ENCODE measurements at regions not wholly inside any gene's neighbourhood (a gene's known extent, or its start where the extent isn't known, plus 50 kb on each side); places are given as distances from the start of the nearest gene placed in this dataset.
"Not testable (repeated sequence)": the region's sequence is repeated elsewhere in the genome, so short reads cannot be mapped to it uniquely, and the experiment has no call there.

DNA sequence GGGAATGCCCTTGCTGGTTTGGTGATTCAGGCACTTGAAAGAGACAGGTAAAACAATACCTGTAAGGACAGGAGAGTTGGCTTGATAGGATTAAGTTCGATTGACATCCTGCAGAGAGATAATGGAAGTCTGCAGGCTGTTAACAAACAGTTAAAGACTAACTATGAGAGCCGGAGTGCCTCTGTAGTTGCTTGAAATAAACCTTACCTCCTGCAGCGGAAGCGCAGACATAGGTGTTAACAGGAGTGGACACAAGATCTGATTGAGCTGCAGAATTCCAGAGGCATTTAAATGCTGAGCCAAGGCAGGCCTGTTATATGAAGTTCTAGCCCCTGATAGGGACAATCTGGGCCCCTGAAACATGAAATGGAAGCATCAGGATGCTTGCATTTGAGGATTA lies 416.7 kb upstream of the MAOA start:
- no peak for DNase-seq

DNA sequence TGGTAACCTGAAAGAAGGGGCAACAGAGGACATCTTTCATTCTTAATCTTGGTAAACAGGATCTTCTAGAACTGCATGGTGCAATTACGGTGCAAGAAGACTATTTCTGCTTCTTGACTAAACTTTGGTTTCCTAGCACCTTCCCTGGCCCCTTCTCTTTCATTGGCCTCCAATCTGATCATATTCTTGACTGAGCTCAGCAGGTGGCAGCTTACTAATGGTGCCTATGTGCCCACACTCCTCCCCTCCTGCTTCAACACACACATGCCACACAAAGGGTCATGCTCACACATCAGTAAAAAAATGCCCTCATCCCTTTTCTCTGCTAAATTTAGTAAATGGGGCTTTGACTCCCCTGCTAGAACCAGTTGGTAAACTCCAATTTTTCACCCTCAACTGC lies 400.5 kb upstream of the MAOA start:
- no peak for DNase-seq

DNA sequence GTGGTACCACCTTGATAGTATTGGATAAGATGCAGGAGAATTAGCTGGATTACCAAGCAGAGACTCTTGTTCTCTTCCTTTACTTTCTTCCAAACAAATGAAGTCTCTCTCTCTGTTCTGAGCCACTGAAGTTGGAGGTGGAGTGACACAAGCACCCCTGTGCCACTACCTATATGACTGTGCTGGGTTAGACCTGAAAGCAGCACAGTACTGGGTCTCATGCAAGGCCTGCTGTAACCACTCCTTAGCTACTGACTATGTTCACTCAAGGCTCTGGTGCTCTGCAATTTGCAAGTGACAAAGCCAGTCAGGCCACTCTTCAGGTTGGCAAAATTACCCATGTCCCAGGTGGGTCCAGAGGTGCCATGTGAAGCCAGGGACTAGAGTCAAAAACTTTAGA lies 389.6 kb upstream of the MAOA start:
- no peak for DNase-seq

DNA sequence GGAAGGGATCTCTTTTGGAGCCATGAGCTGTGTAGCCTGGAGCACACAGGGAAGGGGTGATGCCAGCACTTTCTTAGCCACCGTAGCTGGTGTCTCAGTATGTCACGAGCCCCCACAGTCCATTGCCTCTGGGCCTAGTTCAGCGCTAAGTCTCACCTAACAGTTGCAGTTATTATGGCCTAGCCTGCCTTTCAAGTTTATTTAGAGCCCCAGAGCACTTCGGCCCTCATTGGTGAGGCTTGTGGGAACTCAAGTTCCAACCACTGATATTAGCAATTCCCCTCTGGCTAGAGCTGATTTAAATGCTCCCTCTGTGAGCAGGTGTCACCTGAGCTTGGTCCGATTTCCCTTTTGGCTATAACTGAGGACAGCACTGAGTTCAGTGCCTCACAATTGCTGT lies 388.4 kb upstream of the MAOA start:
- DNase-seq, result no peak

DNA sequence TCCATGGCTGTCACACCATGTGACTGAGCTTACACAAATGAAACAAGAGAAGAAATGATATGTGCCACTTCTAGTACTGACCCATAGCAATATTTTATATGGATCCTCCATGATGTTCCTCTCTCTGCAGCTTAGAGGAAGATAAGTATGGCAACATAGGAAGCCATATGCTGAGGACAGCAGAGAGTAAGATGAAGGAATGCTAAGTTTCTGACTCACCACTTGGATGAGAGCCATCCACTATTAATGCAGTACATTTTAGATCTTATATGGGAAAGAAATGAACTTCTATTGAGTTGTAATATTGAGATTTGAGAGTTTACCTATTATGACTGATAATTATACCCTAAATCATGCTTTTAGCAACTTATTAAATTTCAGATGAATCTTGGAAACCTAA lies 386.9 kb upstream of the MAOA start:
- no peak for DNase-seq

DNA sequence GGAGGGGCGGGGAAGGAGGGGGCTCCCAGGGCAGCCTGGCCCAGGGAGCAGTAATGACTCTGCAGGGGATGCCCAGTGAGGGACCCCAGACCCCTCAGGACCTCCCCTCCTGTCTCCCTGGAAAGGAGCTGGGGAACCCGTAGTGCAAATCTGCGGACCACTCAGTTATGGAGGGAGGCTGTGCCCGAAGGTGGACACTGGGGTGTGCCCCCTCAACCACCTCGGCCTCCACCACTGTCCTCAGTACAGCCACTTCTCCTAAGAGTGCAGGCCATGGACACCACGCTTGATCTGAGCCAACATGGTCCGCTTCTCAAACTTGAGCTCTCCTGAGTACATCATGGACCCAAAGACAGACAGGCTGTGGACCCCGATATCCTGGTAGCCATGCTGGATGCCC lies 378.2 kb upstream of the MAOA start:
- DNase-seq, result no peak

DNA sequence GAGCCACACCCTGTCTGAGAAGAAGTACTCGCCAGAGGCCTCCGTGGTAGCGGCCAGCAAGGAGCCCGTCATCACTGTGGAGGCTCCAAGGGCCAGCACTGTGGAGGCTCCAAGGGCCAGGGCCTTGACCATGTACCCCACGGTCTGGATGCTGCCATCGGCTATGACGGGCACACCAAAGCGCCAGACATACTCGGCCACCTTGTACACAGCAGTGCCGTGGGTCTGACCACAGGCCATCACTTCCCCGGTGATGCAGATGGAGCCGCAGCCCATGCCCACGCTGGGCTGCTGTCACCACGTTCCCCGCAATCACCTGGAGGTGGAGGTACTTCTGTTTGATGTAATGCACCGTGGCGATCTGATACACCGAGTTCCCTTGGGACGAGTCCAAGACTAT lies 377.7 kb upstream of the MAOA start:
- DNase-seq, result no peak

DNA sequence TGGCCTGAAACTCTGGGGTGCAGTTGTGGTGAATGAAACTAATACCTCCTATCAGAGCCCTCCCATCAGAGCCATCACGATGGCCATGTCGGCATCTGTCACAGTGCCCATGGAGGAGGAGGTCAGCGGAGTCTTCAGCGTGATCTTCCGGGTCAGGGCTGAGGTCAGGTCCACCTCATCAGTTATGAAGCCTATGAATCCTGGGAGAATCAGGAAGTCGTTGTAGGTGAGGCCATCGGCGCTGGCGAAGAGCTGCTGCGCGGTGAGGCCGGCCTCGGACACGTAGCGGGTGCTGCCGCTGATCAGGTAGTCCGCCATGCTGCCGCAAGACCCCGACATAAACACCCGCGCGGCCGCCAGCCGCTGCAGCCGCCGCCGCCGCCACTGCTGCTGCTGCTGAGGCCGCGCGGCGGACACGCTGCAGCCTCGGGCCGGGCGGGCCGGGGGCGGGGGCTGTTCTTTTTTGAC lies 376.7 kb upstream of the MAOA start:
- DNase-seq, result no peak

DNA sequence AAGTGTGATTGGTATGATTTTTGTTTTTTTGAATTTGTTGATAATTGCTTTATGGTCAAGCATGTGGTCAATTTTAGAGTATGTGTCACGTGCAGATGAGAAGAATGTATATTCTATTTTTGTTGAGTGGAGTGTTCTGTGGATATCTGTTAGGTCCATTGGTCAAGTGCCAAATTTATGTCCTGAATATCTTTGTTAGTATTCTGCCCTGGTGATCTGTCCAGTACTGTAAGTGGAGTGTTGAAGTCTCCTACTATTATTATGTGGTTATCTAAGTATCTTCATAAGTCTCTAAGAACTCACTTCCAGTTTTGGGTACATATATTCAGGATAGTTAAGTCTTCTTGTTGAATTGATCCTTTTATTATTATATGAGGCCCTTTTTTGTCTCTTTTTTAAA lies 372.9 kb upstream of the MAOA start:
- no peak for DNase-seq

DNA sequence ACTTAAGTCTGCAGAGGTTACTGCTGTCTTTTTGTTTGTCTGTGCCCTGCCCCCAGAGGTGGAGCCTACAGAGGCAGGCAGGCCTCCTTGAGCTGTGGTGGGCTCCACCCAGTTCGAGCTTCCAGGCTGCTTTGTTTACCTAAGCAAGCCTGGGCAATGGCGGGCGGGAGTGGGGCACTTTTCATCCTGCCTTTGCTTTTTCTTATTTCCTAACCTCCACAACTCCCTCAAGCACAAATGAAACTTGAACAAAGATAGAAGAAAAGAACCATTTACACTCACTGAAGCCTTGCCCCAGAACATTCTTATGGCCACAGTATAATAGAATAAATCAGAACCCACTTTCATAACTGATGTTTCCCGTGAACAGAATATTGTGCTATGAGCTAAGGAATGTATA lies 344.5 kb upstream of the MAOA start:
- not testable (repeated sequence) for DNase-seq

DNA sequence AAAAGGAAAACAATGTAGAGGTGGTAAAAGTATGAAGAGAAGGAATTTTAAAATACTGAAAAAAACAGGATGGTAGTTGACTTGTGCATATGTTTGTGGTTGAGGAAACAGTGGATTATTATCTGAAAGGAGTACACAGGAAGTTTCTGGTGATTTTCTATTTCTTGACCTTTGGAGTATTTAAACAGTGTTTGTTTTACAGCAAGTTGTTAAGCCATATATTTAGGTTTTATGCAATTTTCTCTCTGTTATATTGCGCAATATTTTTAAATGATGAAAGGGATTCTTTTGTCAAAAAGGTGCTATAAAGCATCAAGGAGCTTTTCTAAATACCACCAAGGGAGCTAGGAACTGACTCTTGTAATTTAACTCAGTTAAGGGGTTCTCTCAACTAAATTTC lies 343.1 kb upstream of the MAOA start:
- DNase-seq, result no peak

DNA sequence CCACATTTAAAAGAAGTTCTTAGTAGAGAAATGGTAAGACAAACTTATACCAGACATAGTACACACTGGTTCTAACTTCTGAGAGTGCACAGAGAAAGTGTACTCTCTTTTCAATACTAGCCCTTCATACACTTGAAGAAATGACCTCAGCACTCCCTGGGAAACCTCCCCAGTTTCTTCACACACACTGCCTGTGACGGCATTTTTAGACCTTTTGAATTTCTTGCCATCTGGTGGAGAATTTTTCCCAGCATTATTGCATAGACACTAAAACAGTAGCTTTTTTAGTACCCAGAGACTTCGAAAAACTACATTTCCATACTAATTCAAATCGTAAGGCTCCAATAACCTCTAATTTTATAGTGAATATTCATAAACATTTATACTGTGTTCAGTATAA lies 341.6 kb upstream of the MAOA start:
- DNase-seq, result no peak

DNA sequence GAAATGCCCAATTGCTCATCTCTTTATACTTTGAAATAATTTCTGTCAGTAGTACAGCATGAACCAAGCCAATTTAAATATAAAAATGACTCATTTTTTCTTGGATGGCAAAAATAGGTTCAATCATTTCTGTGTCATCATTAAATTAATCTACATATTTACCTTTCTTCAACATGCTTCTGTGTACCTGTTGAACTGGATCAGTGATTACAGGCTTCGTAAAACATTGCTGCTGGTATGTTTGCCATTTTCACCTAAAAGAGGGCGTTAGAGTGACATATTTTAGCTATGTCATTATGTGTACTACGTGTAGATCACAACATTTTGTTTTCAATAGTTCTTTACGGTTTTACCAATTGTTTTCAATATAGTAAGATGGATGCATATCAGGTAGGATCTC lies 340.5 kb upstream of the MAOA start:
- DNase-seq, result no peak

DNA sequence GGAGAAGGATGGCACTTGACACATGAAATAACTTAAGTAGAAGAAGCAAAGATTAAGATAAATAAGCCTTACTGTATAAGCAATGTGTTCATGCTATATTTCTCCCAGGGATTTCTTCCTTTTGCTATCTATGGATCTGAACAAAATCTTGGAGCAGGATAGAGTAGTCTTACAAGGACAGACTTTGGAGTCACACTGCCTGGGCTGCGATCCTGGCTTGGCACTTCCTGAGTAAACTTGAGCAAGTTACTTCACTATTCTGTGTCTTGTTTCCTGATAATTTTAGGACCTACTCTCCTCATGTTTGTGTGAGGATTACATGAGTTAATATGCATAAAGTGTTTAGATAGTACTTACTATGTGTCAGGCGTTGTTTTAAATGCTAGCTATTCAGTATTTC lies 340.0 kb upstream of the MAOA start:
- no peak for DNase-seq

DNA sequence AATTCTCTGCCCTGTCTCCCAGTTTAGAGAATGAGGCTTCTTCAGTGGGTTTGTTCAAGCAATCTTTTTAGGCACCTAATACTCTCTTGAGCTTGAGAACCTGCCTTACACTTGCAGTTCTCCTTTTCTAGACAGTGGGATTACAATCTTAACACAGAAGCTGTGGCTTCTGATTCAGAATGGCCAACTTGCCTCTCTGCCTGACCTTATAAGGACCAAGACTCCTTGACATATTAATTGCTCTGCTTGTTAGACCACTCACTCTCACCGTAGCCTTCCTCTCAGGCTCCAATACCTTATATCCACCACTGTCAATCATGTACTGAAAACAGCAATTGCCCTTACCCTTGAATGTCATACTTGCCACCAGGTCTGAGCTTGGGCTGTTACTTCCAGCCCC lies 338.7 kb upstream of the MAOA start:
- no peak for DNase-seq

DNA sequence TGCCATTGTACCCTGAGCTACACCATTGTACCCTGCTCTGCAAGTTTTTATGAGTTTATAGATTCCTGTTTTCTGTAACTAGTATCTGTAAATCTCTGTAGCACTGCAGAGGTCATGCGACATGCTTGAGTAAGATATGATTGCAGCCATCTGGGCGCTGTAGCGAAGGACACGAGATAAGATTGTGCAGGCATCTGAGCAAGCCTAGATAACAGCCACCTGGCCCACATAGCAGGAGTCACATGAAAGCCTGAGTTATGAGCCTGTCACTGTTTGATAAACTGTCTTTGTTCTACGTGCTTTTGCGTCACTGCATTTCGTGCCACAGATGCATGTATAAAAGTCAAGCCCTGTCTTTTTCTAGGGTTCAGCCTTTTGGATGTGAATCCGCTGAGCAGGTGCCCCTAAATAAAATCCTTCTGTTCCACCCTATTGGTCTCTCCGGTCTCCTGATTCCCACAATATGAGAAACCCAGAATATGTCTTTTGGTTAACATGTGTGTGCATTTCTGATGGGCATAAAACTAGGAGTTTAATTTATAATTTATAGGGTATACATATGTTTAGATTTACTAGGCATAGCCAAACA lies 327.6 kb upstream of the MAOA start:
- no peak for DNase-seq

DNA sequence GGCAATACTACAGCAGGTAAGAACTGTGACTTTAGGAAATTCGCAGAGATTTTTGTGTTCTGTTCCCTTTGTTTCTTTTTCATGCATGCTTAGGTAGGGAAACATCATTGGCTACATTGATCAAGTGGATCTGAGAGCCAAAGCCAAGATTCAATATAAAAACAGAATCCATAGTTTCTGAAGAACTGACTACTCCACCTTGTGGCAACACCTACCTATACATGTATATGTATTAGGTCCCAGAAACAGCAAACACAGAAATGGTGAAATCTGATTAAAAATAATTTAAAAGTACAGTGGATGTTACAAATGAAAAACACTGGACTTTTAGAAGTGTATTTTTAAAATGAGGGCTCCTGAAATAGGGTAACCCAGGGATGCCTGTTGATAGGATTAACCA lies 322.6 kb upstream of the MAOA start:
- DNase-seq, result no peak

DNA sequence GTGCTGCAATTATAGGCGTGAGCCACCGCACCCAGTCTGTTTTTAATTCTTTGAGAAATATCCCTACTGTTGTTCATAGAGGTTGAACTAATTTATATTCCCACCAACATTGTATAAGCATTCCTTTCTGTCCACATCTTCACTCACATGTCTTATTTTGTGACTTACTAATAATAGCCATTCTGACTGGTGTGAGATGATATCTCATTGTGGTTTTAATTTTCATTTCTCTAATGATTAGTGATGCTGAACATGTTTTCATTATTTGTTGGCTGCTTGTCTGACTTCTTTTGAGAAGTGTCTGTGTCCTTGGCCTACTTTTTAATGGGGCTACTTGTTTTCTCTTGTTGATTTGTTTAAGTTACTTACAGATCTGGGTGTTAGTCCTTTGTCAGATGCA lies 310.9 kb upstream of the MAOA start:
- no peak for DNase-seq

DNA sequence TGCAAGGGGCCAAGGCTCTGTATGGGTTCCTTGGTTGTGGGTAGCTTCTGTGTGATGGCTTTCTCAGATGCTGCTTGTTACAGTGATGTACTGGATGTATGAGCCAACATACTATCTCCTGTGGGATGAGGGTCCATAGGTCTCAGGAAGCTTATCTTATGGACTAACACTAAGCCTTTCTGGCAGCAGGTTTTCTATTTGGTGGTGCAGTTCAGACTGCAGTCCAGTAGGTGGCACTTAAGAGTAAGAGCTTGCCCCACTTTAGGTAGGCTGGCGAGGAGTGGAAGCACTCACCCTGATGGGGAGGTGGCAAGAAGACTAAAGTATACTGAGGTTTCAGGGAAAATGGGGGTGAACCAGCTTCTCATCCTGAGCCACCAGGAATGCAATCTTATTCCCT lies 306.7 kb upstream of the MAOA start:
- peak; percentile 32 for DNase-seq

DNA sequence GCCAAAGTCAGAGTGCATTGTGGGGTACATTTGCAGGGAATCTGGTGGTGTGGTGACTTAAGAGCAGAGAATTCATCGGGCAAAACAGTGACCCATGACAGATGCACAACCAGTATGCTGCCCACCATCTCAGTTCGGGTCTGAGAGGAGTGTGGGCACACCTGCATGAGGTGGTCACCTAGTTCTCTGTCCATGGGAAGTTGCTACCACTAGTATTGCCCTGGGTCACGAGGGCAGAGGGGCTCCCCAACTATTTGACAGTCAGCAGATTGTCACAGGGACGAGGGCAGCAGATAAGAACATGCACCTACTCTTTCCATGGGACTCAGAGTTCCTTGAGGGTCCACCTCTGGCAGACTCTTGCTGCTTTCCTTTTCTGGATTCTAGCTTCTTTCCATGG lies 305.2 kb upstream of the MAOA start:
- DNase-seq, result no peak

DNA sequence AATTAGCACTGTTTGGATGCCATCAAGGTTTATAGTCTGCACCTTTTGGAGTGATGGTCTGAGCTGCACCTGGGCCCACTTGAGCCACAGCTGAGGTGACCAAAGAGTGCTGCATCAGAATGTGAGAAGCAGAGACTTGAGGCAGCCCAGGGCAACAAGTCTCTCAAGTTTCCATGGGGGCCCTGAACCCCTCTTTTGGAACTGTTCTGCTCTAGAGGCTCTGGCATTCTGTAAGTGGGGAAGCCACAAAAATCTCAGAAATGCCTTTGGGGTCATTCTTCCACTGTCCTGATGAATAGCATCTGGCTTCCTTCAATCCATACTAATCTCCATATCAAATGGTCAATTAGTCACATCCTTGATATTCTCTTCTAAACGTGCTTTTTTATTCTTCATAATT lies 298.4 kb upstream of the MAOA start:
- DNase-seq, result no peak

DNA sequence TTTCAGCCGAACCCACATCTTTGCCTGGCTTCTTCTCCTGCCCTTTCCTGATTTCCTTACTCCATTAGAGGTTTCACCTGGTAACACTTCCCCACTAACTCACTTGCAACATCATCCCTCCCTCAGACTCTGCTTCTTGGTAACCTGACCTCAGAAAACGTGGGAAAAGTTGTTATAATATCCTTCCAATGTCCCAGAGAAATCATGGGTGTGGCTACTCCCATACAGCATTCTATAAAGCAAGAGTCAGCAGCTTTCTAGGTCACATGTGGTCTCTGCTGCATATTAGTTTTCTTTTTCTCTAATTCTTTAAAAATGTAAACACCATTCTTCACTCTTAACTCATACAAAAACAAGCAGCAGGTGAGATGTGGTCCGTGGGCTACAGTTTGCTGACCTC lies 283.1 kb upstream of the MAOA start:
- no peak for DNase-seq

DNA sequence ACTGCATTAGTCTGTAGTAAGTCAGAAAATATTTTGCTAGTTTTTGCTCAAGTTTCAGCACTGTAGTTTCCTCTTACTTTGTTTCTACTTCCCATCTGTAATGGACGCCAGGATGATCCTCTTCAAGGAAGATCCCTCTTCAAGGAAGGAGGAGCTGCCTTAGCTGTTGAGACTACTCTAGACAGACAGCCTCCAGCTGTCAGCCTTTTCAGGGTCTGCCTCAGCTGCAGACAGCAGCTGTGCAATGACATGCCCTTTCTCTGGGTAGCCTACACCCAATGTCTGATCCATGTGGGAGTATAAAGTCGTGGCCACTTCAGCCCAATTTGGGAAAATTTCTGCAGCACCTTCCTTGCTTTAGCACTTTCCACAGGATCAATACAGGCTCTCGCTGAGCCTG lies 281.0 kb upstream of the MAOA start:
- DNase-seq, result no peak

DNA sequence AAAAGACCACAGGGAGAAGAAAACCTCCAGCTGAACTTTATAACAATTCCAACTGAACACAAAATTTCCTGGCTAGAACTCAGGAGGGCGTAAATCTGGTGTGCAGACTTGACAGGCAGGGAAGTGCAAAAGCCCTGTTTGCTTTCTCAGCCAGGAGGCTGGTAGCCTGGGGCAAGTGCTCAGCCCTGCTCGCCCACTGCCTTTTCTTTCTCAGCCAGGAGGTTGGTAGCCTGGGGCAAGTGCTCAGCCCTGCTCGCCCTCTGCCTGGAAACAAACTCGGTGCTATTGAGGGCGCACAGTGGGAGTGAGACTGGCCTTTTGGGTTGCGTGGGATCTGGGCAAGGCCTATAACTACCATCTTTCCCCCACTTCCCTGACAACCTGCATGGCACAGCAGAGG lies 275.4 kb upstream of the MAOA start:
- DNase-seq, result no peak

DNA sequence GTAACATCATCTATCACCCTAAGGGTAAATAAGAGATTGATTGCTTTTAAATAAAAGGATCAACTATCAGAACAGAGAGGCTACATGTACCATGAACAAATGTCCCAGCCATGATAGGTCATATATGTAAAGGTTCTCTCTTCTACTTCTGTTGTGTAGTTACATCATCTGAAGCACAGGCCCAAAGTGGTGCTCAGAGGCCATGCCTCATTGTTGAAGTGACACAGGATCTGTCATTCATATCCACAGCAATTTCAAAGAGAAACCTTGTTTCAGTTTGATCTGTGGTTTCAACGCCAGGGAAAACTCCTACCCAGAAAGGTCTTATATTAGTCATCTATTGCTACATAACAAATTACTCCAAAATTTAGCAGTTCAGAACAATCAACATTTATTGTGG lies 269.2 kb upstream of the MAOA start:
- DNase-seq, result no peak

DNA sequence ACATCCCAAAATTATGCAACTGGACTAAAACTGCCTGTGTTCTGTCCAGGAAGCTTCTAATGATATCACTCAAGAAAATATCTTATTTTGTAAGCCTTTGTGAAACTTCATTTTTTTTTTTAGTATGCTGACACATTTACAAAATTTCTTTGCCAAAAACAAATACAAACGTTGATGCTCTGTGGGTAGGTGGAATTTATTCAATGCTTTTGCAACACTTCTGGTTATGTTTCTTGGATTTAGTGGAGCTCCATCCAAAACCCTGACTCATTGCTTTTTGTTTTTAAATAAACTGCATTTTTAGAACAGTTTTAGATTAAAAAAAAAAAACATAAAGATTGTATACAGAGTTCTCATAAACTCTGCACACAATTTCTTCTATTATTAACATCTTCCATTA lies 250.9 kb upstream of the MAOA start:
- no peak for DNase-seq

Data from NCI-H748 treated with DMSO at 0.1 percent for 48 hours (cell line).